ENCODE measurements at regions not wholly inside any gene's neighbourhood (a gene's known extent, or its start where the extent isn't known, plus 50 kb on each side); places are given as distances from the start of the nearest gene placed in this dataset.

GRCh38 chr7:52843436-52843835 lies 192.0 kb upstream of the POM121L12 start:
- H3K9ac ChIP-seq (ENCODE audit: low read length): no peak overlapping the region
- no peak overlapping the region for H4K5ac ChIP-seq (ENCODE audit: low read length)
- no peak overlapping the region for H2BK120ac ChIP-seq (ENCODE audit: low read depth, low read length)
- H3K36me3 ChIP-seq (ENCODE audit: control insufficient read depth, insufficient read depth, low read length): no peaks in the 10 kb centered on the region
- H3K27ac ChIP-seq (ENCODE audit: low read depth, low read length): no peak overlapping the region
- H3K4ac ChIP-seq (ENCODE audit: low read depth, low read length): no peak overlapping the region
- no peak overlapping the region for H3K56ac ChIP-seq (ENCODE audit: low read length)
- no CpG with 5 or more reads among the region's 1 CpG for WGBS (ENCODE audit: extremely low coverage, insufficient coverage, low lambda C conversion rate)
- no peak overlapping the region for H2BK5ac ChIP-seq (ENCODE audit: low read length)
- H3K27me3 ChIP-seq (ENCODE audit: insufficient read depth, low read length, poor library complexity): no peaks in the 10 kb centered on the region
- H3K23ac ChIP-seq (ENCODE audit: low read length): no peak overlapping the region
- H4K8ac ChIP-seq (ENCODE audit: low read depth, low read length): no peak overlapping the region
- H3K4me2 ChIP-seq (ENCODE audit: low read length): no peak overlapping the region
- H3K18ac ChIP-seq (ENCODE audit: low read length): no peak overlapping the region
- no peak overlapping the region for H2BK15ac ChIP-seq (replicated peaks; ENCODE audit: low read depth)
- H3K79me1 ChIP-seq (ENCODE audit: low read length): no peaks in the 10 kb centered on the region
- H2AK5ac ChIP-seq (ENCODE audit: low read length): no peak overlapping the region
- DNase-seq: no peak
- no peak overlapping the region for H3K4me3 ChIP-seq (ENCODE audit: low read length)
- no peaks in the 10 kb centered on the region for H3K79me2 ChIP-seq (ENCODE audit: control insufficient read depth, insufficient read depth, low read length)
- no peaks in the 10 kb centered on the region for H3K4me1 ChIP-seq (ENCODE audit: control insufficient read depth, low read depth, low read length)

- Histone ChIP-seq H3K4me2 (ENCODE audit: low read length) (no peak overlapping the region), H3K4me3 (ENCODE audit: low read length) (no peak overlapping the region), H2BK120ac (ENCODE audit: low read depth, low read length) (no peak overlapping the region), H3K4ac (ENCODE audit: low read depth, low read length) (no peak overlapping the region), H2BK15ac (replicated peaks; ENCODE audit: low read depth) (no peak overlapping the region), H3K18ac (ENCODE audit: low read length) (no peak overlapping the region), H3K9ac (ENCODE audit: low read length) (no peak overlapping the region), H3K27ac (ENCODE audit: low read depth, low read length) (no peak overlapping the region), H4K8ac (ENCODE audit: low read depth, low read length) (no peak overlapping the region), H3K79me1 (ENCODE audit: low read length) (no peaks in the 10 kb centered on the region), H3K79me2 (ENCODE audit: control insufficient read depth, insufficient read depth, low read length) (no peaks in the 10 kb centered on the region), H3K36me3 (ENCODE audit: control insufficient read depth, insufficient read depth, low read length) (no peaks in the 10 kb centered on the region), H3K56ac (ENCODE audit: low read length) (no peak overlapping the region), H3K27me3 (ENCODE audit: insufficient read depth, low read length, poor library complexity) (no peaks in the 10 kb centered on the region), H3K23ac (ENCODE audit: low read length) (no peak overlapping the region), H4K5ac (ENCODE audit: low read length) (no peak overlapping the region), H2BK5ac (ENCODE audit: low read length) (no peak overlapping the region), H3K4me1 (ENCODE audit: control insufficient read depth, low read depth, low read length) (no peaks in the 10 kb centered on the region), H2AK5ac (ENCODE audit: low read length) (no peak overlapping the region)
- WGBS (ENCODE audit: extremely low coverage, insufficient coverage, low lambda C conversion rate): no CpG with 5 or more reads among the region's 4 CpGs
- DNase-seq: no peak
Observed at GRCh38 chr7:52842202-52842900, 193.1 kb upstream of the POM121L12 start.

DNA sequence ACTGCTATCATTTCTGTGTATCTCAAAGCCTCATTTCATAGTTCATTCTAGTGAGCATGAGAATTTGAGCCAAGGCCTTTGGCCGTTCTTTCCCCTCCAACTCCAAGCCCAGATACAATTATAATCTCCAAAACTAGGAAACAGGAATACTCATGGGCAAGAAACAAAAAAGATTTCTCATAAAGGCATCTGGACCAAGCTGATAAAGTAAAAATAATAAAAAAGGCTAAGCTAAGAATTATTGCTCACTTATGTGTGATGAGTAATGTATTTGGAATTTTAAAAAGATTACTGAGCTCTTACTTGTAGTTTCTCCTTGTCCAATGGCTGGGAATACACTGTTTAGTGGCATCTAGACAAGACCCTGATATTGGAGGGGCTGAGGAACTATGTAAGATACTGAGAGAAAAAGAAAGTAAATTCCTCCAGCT lies 196.4 kb upstream of the POM121L12 start:
- H2BK15ac ChIP-seq (replicated peaks; ENCODE audit: low read depth): no peak overlapping the region
- no peaks in the 10 kb centered on the region for H3K27me3 ChIP-seq (ENCODE audit: insufficient read depth, low read length, poor library complexity)
- no peaks in the 10 kb centered on the region for H3K79me1 ChIP-seq (ENCODE audit: low read length)
- no peak overlapping the region for H3K27ac ChIP-seq (ENCODE audit: low read depth, low read length)
- H3K4me2 ChIP-seq (ENCODE audit: low read length): no peak overlapping the region
- no peak overlapping the region for H4K8ac ChIP-seq (ENCODE audit: low read depth, low read length)
- H4K5ac ChIP-seq (ENCODE audit: low read length): no peak overlapping the region
- no peaks in the 10 kb centered on the region for H3K79me2 ChIP-seq (ENCODE audit: control insufficient read depth, insufficient read depth, low read length)
- WGBS (ENCODE audit: extremely low coverage, insufficient coverage, low lambda C conversion rate): no CpG with 5 or more reads among the region's 1 CpG
- peak; percentile 4 for DNase-seq
- no peak overlapping the region for H3K23ac ChIP-seq (ENCODE audit: low read length)
- no peak overlapping the region for H2AK5ac ChIP-seq (ENCODE audit: low read length)
- no peak overlapping the region for H3K56ac ChIP-seq (ENCODE audit: low read length)
- H2BK5ac ChIP-seq (ENCODE audit: low read length): no peak overlapping the region
- H3K4ac ChIP-seq (ENCODE audit: low read depth, low read length): no peak overlapping the region
- H3K18ac ChIP-seq (ENCODE audit: low read length): no peak overlapping the region
- no peak overlapping the region for H3K9ac ChIP-seq (ENCODE audit: low read length)
- no peaks in the 10 kb centered on the region for H3K4me1 ChIP-seq (ENCODE audit: control insufficient read depth, low read depth, low read length)
- no peaks in the 10 kb centered on the region for H3K36me3 ChIP-seq (ENCODE audit: control insufficient read depth, insufficient read depth, low read length)
- no peak overlapping the region for H3K4me3 ChIP-seq (ENCODE audit: low read length)
- no peak overlapping the region for H2BK120ac ChIP-seq (ENCODE audit: low read depth, low read length)

DNA sequence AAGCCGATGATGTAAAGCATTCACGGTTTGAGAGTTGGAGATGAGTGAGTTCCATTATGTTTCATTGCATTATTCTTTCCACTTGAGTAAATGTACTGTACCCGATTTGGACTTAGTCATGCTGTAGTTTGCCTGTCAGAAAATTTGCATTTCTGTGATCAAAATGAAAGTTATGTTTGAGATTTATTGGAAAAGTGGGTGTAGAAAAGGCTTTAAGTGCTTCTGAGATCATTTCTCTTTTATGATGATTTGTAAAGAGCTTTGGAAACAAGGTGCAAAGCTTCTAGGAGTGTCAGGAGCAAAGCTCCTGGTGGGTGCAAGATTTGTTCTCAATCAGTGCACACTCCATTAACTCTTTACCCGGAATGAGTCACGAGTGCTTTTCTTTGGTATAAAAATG lies 204.1 kb upstream of the POM121L12 start:
- H3K27ac ChIP-seq (ENCODE audit: low read depth, low read length): no peak overlapping the region

DNA sequence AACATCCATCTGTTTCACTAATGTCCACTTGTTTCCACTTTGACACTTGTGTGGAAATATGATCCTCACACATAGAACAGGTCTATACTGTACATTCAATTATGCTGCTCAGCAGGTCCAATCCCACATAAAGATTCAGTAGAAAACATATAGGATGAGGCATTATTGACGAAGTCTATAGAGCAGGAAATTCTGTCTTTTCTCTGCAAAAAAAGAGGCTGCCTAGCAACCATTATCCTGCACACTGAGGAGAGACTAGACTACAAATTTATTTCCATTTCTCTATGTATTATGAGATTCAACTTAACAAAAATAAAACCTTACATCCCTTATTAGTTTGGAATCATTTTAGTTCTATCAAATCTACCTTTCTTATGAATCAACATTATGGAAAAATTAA lies 204.6 kb upstream of the POM121L12 start:
- Histone ChIP-seq H3K79me1 (ENCODE audit: low read length) (no peaks in the 10 kb centered on the region), H3K4me3 (ENCODE audit: low read length) (no peak overlapping the region), H2BK120ac (ENCODE audit: low read depth, low read length) (no peak overlapping the region), H3K4me1 (ENCODE audit: control insufficient read depth, low read depth, low read length) (no peaks in the 10 kb centered on the region), H3K9ac (ENCODE audit: low read length) (no peak overlapping the region), H3K4ac (ENCODE audit: low read depth, low read length) (no peak overlapping the region), H2BK5ac (ENCODE audit: low read length) (no peak overlapping the region), H3K56ac (ENCODE audit: low read length) (no peak overlapping the region), H3K79me2 (ENCODE audit: control insufficient read depth, insufficient read depth, low read length) (no peaks in the 10 kb centered on the region), H3K23ac (ENCODE audit: low read length) (no peak overlapping the region), H3K27me3 (ENCODE audit: insufficient read depth, low read length, poor library complexity) (no peaks in the 10 kb centered on the region), H4K5ac (ENCODE audit: low read length) (no peak overlapping the region), H2BK15ac (replicated peaks; ENCODE audit: low read depth) (no peak overlapping the region), H3K27ac (ENCODE audit: low read depth, low read length) (no peak overlapping the region), H3K36me3 (ENCODE audit: control insufficient read depth, insufficient read depth, low read length) (no peaks in the 10 kb centered on the region), H4K8ac (ENCODE audit: low read depth, low read length) (no peak overlapping the region), H3K18ac (ENCODE audit: low read length) (no peak overlapping the region), H2AK5ac (ENCODE audit: low read length) (no peak overlapping the region), H3K4me2 (ENCODE audit: low read length) (no peak overlapping the region)
- DNase-seq: no peak
- WGBS (ENCODE audit: extremely low coverage, insufficient coverage, low lambda C conversion rate): no CpG with 5 or more reads among the region's 1 CpG

More for the DNA sequence above, 204.1 kb upstream of the POM121L12 start:
- no peak overlapping the region for H3K4me2 ChIP-seq (ENCODE audit: low read length)
- H3K23ac ChIP-seq (ENCODE audit: low read length): no peak overlapping the region
- H3K36me3 ChIP-seq (ENCODE audit: control insufficient read depth, insufficient read depth, low read length): no peaks in the 10 kb centered on the region
- no peak for DNase-seq
- no peak overlapping the region for H2BK120ac ChIP-seq (ENCODE audit: low read depth, low read length)
- H3K4me3 ChIP-seq (ENCODE audit: low read length): no peak overlapping the region
- no peaks in the 10 kb centered on the region for H3K4me1 ChIP-seq (ENCODE audit: control insufficient read depth, low read depth, low read length)
- no peak overlapping the region for H3K18ac ChIP-seq (ENCODE audit: low read length)
- no peak overlapping the region for H3K9ac ChIP-seq (ENCODE audit: low read length)
- H2BK5ac ChIP-seq (ENCODE audit: low read length): no peak overlapping the region
- no peaks in the 10 kb centered on the region for H3K79me1 ChIP-seq (ENCODE audit: low read length)
- H3K4ac ChIP-seq (ENCODE audit: low read depth, low read length): no peak overlapping the region
- no peak overlapping the region for H3K56ac ChIP-seq (ENCODE audit: low read length)
- H2BK15ac ChIP-seq (replicated peaks; ENCODE audit: low read depth): no peak overlapping the region
- no peaks in the 10 kb centered on the region for H3K79me2 ChIP-seq (ENCODE audit: control insufficient read depth, insufficient read depth, low read length)
- no peak overlapping the region for H2AK5ac ChIP-seq (ENCODE audit: low read length)
- no peak overlapping the region for H4K5ac ChIP-seq (ENCODE audit: low read length)
- H4K8ac ChIP-seq (ENCODE audit: low read depth, low read length): no peak overlapping the region
- no CpG with 5 or more reads among the region's 5 CpGs for WGBS (ENCODE audit: extremely low coverage, insufficient coverage, low lambda C conversion rate)
- no peaks in the 10 kb centered on the region for H3K27me3 ChIP-seq (ENCODE audit: insufficient read depth, low read length, poor library complexity)
